Stimulated activated CD4-positive, alpha-beta T cell treated with anti-CD3 and anti-CD28 coated beads, Interleukin-12 subunit alpha, Interleukin-12 subunit beta, amount 100 ng/mL, for 4 hours (primary cell): ENCODE measurements at regions not wholly inside any gene's neighbourhood (a gene's known extent, or its start where the extent isn't known, plus 50 kb on each side); places are given as distances from the start of the nearest gene placed in this dataset.

Experiments
- DNase-seq: peaks from one replicate; pipeline ENCODE4 v3.0.0-alpha.2; 2020

DNA sequence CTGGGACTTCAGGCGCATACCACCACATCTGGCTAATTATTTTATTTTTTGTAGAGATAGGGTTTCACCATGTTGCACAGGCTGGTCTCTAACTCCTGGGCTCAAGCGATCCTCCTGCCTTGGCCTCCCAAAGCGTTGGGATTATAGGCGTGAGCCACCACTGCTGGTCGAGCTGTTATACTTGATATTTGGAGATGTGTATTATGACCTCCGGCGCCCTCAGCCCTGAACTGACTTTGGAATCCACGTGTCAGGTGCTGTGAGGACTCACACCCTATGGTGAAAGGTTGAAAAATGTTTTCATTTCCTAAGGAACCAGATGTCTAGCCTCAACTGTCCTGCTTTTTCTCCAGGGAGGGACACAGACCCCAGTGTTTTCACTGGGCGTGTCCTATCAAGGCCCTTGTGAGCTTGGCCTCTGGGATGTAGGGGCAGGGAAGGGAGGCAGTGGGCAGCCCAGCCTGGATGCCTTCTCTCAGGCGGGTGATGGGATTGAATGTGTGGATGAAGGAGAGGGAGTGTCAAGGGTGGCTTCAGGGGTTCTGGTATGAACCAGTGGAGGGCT lies 56.4 kb upstream of the HAAO start:
- no peak for DNase-seq

DNA sequence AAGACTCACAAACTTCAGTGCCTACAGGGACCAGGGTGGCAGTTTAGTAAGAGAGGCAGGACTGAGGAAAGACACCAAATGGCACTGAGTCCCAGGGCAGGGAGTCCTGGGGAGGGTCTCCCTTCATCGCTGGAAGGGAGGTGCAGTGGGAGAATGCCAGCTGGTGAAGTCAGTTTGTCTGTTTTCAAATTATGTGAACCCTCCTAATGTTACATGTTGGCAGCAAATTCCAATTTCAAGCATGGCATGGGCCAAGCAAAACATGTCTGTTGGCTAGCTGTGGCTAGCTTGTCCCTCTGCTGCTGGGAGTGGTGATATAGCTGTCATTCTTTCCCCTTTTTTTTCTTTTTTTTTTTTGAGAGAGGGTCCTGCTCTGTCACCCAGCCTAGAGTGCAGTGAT lies 55.9 kb upstream of the HAAO start:
- DNase-seq = no peak

DNA sequence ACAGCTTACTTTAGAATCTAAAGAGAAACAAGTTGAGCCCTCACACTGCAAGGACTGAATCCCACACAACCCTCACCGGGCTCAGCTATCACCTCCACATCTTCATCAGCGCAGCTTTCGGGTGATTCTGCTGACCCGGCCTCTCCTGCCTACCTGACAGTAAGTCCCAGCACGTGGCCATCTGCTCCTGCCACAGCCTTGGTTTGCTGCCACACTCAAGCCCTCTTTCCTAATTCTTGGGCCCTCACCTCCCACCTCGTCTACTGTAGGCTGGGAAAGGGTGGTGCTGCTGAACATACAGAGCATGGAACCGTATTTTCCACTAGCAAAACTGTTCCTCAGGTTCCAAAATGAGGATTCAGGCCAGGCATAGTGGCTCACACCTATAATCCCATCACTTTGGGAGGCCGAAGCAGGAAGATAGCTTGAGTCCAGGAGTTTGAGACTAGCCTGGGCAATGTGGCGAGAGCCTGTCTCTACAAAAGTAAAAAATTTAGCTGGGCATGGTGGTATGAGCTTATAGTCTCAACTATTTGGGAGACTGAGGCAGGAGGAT lies 55.3 kb upstream of the HAAO start:
- no peak for DNase-seq

DNA sequence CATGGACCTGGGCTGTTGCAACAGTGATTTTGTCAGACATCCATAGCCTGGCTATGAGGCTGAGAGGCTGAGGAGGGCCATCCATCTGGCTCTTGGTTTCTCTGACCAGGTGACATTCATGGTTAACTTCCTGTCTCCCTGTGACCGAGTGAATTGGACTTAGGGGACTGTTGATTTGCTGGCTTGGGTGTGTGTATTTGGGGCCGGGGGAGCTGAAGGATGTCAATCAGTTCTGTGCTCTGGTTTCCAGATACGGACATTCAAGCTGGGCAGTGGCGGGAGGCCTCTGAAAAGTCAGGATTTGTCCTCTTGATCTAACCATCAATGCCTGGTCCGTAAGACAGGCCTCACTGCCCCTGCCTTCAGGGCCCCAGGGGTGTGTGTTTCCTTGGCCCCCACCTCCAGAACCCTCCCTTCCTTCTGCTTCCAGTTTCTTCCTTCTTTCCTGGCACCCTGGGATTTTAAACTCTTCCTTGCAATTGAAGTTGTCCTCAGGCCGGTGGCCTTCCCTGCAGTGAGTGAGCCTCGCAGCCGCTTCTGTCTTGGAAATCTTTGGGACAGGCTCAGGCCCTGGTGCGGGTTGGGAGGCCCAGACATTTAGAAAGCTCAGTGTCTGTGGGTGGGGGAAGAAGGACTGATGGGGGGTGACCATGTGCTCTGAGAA lies 54.7 kb upstream of the HAAO start:
- DNase-seq = no peak

DNA sequence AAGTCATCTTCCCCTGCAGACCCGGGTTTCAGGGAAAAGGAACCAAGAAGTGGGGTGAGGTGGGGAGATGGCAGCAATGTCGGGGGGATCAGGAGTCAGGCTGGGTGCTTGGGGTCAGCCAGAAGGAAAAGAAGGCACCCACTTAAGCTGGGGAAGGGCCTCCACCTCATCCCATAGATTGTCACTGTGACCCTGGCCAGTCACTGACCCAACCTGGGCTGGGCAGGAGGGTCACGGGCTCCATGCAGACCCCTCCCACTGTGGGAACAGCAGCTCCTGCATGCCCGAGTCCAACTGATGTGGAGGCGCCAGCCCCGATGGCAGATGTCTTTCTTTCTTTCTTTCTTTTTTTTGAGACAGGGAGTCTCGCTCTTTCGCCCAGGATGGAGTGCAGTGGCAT lies 53.6 kb upstream of the HAAO start:
- DNase-seq = no peak

DNA sequence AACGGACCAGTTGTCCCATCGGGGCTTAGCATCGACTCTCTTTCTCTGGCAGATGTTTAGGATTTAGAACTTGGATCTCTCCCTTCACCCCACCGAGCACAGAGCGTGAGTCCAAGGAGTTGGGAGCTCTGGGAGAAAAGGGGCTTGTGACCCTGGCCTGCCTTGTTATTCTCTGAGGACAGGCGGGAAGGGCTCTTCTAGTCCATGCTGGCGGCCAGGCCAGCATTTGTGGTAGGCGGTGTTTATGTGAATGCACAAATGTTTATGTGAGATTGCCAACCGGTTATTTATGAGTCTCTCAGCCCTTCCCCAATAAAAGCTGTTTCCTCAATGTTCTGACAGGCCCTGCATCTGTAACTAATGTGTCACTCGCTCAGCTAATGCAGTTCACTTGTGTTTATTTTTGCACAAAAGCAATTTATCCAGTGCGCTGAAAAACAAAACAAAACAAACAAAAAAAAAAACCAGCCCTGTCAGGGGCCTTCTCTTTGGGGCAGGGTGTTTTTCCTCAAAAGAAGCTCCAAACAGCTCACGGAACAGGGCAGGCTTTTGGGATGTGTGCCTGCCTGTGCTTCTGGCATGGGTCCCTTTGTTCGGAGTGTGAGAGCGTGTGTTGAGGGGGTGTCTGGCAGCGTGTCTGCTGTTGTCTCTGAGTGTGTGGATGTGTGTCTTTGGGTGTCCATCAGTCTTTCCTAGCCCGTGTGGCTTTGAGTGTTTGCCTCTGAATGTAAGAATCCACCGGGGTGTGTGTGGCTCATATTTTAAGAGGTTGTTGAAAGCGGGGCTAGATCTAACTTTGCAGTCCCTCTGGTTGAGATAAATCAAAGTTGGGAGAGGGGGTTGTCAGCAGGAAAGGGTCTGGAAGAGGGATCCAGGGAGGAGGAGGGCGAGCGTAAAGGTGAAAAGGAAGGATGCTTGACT lies 52.8 kb upstream of the HAAO start:
- no peak for DNase-seq

DNA sequence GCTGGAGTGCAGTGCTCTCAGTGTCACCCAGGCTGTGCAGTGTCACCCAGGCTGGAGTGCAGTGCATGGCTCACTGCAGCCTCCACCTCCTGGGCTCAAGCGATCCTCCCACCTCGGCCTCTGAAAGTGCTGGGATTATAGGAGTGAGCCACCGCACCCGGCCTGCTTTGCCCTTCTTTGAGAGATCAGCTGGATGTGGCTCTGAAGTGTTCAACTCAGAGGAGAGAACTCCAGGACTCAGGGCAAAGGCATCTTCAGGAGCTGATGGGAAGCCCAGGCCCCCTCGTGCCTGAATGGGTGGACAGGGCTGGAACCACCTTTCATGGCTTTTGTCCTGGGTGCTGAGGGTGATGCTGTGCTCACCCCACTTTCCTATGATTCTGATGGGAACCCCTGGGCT lies 52.0 kb upstream of the HAAO start:
- DNase-seq = no peak

DNA sequence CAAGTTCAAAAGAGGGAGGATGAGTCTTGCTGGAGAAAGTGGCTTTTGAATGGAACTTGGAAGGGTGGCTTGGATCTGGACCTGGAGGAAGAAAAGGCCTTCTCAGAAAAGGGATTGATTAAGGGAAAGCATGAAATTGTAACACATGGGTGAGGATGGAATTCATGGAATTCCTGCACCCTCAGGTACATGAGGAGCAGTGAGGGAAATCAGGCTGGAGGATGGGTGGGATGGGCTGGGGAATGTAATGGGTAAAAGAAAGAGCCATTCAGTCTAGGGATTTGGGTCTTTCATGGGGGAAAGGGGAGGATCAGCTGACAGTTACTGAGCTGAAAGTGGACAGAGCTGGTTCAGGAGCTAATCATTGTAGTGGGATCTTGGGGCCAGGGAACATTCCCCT lies 51.2 kb upstream of the HAAO start:
- DNase-seq = no peak

DNA sequence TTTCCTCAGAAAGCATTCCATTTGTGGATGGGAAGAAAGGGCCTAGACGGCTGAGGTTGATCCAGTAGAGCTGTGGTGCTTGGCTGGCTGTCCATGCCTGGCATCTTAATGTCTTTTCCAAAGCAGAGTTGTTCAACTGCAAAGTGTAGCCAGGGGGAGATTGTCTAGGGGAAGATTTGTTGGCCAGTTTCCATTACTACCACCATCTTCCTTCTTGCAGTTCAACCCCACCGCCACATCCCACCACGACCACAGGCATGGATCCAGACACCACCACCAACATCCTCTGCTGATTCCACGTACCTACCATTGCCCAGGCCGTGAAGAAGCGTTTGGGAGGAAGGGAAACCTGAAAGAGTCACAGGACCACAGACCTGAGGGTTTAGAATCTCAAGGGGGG lies 50.7 kb upstream of the HAAO start:
- no peak for DNase-seq

DNA sequence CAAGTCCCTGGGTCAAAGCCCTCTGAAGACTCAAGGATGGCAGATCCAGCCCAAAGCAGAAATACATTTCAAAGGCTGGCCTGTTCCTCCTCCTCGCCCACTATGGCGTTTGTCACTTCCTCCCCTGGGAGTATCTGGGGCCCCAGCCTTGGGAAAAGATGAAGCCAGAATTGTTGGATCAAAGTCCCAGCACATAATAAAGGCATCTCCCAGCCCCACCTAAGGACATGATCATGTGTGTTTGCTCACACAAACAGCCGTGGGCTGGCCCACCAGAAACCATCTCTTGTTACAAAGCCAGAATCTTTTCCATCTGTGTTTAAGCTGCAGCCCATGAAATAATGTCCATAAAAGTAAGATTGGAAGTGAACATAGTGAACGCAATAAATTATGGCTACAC lies 50.1 kb upstream of the HAAO start:
- no peak for DNase-seq
